GM23338 (cell line): ENCODE measurements at regions not wholly inside any gene's neighbourhood (a gene's known extent, or its start where the extent isn't known, plus 50 kb on each side); places are given as distances from the start of the nearest gene placed in this dataset.

ENCODE experiments used
- ATAC-seq: fragments of 200-7000 bp; cut with Tn5 transposase; 3 replicates; pipeline ENCODE4 v1.9.1; 2020
- DNase-seq: peaks from one replicate; pipeline ENCODE4 v3.0.0-alpha.2; 2015; ENCODE audit warnings: low spot score
- H2AFZ ChIP-seq: fragments of 200-600 bp; sonication (generic); 2 replicates; pipeline ENCODE4 v1.8.0; 2016; ENCODE audit warnings: antibody characterized with exemption, mild to moderate bottlenecking, moderate library complexity
- H3F3A ChIP-seq: fragments of 200-600 bp; sonication (generic); replicated peaks from 2 replicates; pipeline ENCODE4 v1.8.0; 2017; ENCODE audit warnings: antibody characterized with exemption, mixed run types, low read depth
- H3K27ac ChIP-seq: fragments of 200-600 bp; sonication (generic); 2 replicates; pipeline ENCODE4 v1.6.1; 2016; ENCODE audit warnings: low read depth
- H3K27me3 ChIP-seq: fragments of 200-600 bp; sonication (generic); 2 replicates; pipeline ENCODE4 v1.8.0; 2016; ENCODE audit warnings: mild to moderate bottlenecking, mixed run types, moderate library complexity; ENCODE audit not compliant: insufficient read depth
- H3K36me3 ChIP-seq: fragments of 200-600 bp; sonication (generic); 2 replicates; pipeline ENCODE4 v1.8.0; 2016; ENCODE audit warnings: mild to moderate bottlenecking; ENCODE audit not compliant: insufficient read depth
- H3K4me1 ChIP-seq: fragments of 200-600 bp; sonication (generic); 2 replicates; pipeline ENCODE4 v1.8.0; 2016; ENCODE audit warnings: mild to moderate bottlenecking, moderate library complexity; ENCODE audit not compliant: insufficient read depth
- H3K4me2 ChIP-seq: fragments of 200-600 bp; sonication (generic); 2 replicates; pipeline ENCODE4 v1.7.1; 2017; ENCODE audit warnings: mixed run types
- H3K4me3 ChIP-seq: fragments of 200-600 bp; sonication (generic); 2 replicates; pipeline ENCODE4 v1.6.1; 2016; ENCODE audit warnings: mixed run types
- H3K79me2 ChIP-seq: fragments of 200-600 bp; sonication (generic); replicated peaks from 2 replicates; pipeline ENCODE4 v1.8.0; 2017; ENCODE audit warnings: mild to moderate bottlenecking; ENCODE audit not compliant: insufficient read depth
- H3K9me2 ChIP-seq: fragments of 200-600 bp; sonication (generic); 2 replicates; pipeline ENCODE4 v1.8.0; 2017; ENCODE audit not compliant: insufficient read depth
- H4K20me1 ChIP-seq: fragments of 200-600 bp; sonication (generic); replicated peaks from 2 replicates; pipeline ENCODE4 v1.8.0; 2017; ENCODE audit warnings: mild to moderate bottlenecking; ENCODE audit not compliant: insufficient read depth
- H3K27ac Mint-ChIP-seq: 2 replicates; pipeline ENCODE4 v1.8.0; 2020; ENCODE audit warnings: inconsistent platforms, mild to moderate bottlenecking, moderate library complexity, mixed read lengths
- H3K27me3 Mint-ChIP-seq: 3 replicates; pipeline ENCODE4 v1.8.0; 2022; ENCODE audit warnings: low read depth, mild to moderate bottlenecking, moderate library complexity, mixed read lengths, inconsistent platforms; ENCODE audit not compliant: insufficient read depth, poor library complexity
- H3K36me3 Mint-ChIP-seq: 3 replicates; pipeline ENCODE4 v1.8.0; 2021; ENCODE audit warnings: low read depth, mild to moderate bottlenecking, inconsistent platforms, moderate library complexity, mixed read lengths
- H3K4me1 Mint-ChIP-seq: 3 replicates; pipeline ENCODE4 v1.8.0; 2020; ENCODE audit warnings: mild to moderate bottlenecking, inconsistent platforms, mixed read lengths
- H3K4me3 Mint-ChIP-seq: 3 replicates; pipeline ENCODE4 v1.8.0; 2021; ENCODE audit warnings: moderate library complexity, mild to moderate bottlenecking, inconsistent platforms, mixed read lengths
- H3K9me3 Mint-ChIP-seq: 3 replicates; pipeline ENCODE4 v1.8.0; 2020; ENCODE audit warnings: moderate library complexity, mild to moderate bottlenecking, inconsistent platforms, mixed read lengths
- CREB1 ChIP-seq: fragments of 250-450 bp; sonication (Bioruptor Pico); IDR thresholded peaks from 2 replicates; pipeline ENCODE4 v1.5.0; 2020; ENCODE audit warnings: low read depth, mild to moderate bottlenecking, moderate library complexity
- CTCF ChIP-seq, 2 experiments: fragments of 200-600 bp in 1 of 2; sonication (generic) in 1 of 2; conservative IDR thresholded peaks; 2 replicates each; pipeline versions ENCODE4 v1.5.1 to v1.6.1; 2016 to 2017; ENCODE audit warnings: antibody characterized with exemption in 2 of 2, low read depth in 2 of 2, mild to moderate bottlenecking in 2 of 2, moderate library complexity in 1 of 2
- EZH2 ChIP-seq: fragments of 200-600 bp; sonication (generic); IDR thresholded peaks from one replicate; pipeline ENCODE4 v1.8.0; 2017; ENCODE audit warnings: antibody characterized with exemption, mild to moderate bottlenecking, low read depth; ENCODE audit not compliant: unreplicated experiment
- EZH2phosphoT487 ChIP-seq: fragments of 200-600 bp; sonication (generic); IDR thresholded peaks from one replicate; pipeline ENCODE4 v1.8.1; 2018; ENCODE audit warnings: antibody characterized with exemption; ENCODE audit not compliant: unreplicated experiment
- JUNB ChIP-seq: IDR thresholded peaks from one replicate; pipeline ENCODE4 v1.6.1; 2016; ENCODE audit warnings: antibody characterized with exemption; ENCODE audit not compliant: unreplicated experiment
- NANOG ChIP-seq: IDR thresholded peaks from 2 replicates; pipeline ENCODE4 v1.6.1; 2016; ENCODE audit warnings: antibody characterized with exemption, borderline replicate concordance
- ZNF114 ChIP-seq: fragments of 250-450 bp; sonication (Bioruptor Pico); IDR thresholded peaks from 2 replicates; pipeline ENCODE4 v1.5.0; 2020; ENCODE audit warnings: mild to moderate bottlenecking, moderate library complexity
- ZNF331 ChIP-seq: fragments of 250-450 bp; sonication (Bioruptor Pico); IDR thresholded peaks from 2 replicates; pipeline ENCODE4 v1.5.0; 2020; ENCODE audit warnings: low read depth, mild to moderate bottlenecking, moderate library complexity
- TF ChIP-seq, protein P1 (sequence below): IDR thresholded peaks from one replicate; pipeline ENCODE4 v1.6.1; 2018; ENCODE audit warnings: antibody characterized with exemption; ENCODE audit not compliant: unreplicated experiment

DNA sequence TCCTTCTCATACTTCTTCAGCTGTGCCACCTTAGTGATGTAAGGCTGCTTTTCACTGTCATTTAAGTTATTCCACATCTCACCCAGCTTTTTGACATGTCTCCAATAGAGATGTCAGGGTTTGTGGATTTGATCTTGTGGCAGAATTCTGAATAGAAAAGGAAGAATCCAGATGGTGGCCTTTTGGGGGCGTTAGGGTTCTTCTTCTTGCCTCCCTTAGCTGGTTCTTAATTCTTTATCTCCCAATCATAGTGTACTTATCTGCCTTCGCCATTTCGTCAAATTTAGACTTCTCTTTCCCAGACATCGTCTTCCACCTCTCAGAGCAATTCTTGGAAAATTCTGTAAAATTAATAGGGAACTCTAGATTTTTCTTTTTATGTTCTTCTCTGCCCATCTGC, 422.9 kb downstream of the GJA1 start:
- H2AFZ ChIP-seq, result no peak overlapping the region
- no peak overlapping the region for H3K27ac Mint-ChIP-seq
- H3K79me2 ChIP-seq, result no peaks in the 10 kb centered on the region

DNA sequence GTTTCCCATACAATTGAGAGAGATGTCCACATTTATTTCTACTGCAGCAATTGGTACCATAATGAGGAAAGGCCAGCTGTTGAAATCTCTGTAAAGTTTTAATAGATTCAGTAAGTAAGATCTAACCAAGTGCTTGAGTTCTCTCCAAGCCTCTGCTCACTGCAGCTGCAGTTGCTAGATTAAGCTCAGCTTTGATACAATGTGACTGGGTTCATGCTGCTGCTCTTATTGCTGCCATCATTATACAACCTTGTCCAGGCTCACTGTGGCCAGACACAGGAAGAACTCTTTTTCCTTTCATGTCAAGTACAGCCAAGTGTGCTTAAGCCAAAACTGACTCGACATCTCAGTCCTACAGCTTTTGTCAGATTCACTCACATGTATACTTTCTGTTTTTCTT, 423.5 kb downstream of the GJA1 start:
- no peaks in the 10 kb centered on the region for H3K9me2 ChIP-seq
- H3K27ac ChIP-seq, result no peak overlapping the region
- H3K4me2 ChIP-seq, result no peak overlapping the region
- no peaks in the 10 kb centered on the region for H3F3A ChIP-seq
- H3K27ac Mint-ChIP-seq, result no peak overlapping the region
- no peak overlapping the region for H2AFZ ChIP-seq
- peaks cover 7% of the 10 kb centered on the region for H3K4me1 Mint-ChIP-seq
- H3K27me3 Mint-ChIP-seq, result peaks cover 2% of the 10 kb centered on the region
- TF ChIP-seq ZNF114 (CRISPR knock-in tag) (no peak), EZH2 (no peak), ZNF331 (no peak), CTCF (conservative IDR thresholded peaks at IDR 0.05; ENCODE audit: low read depth in 2 of 2) (no peak), EZH2phosphoT487 (no peak), NANOG (no peak), JUNB (no peak), CREB1 (CRISPR knock-in tag) (no peak)
- TF ChIP-seq, protein P1, sequence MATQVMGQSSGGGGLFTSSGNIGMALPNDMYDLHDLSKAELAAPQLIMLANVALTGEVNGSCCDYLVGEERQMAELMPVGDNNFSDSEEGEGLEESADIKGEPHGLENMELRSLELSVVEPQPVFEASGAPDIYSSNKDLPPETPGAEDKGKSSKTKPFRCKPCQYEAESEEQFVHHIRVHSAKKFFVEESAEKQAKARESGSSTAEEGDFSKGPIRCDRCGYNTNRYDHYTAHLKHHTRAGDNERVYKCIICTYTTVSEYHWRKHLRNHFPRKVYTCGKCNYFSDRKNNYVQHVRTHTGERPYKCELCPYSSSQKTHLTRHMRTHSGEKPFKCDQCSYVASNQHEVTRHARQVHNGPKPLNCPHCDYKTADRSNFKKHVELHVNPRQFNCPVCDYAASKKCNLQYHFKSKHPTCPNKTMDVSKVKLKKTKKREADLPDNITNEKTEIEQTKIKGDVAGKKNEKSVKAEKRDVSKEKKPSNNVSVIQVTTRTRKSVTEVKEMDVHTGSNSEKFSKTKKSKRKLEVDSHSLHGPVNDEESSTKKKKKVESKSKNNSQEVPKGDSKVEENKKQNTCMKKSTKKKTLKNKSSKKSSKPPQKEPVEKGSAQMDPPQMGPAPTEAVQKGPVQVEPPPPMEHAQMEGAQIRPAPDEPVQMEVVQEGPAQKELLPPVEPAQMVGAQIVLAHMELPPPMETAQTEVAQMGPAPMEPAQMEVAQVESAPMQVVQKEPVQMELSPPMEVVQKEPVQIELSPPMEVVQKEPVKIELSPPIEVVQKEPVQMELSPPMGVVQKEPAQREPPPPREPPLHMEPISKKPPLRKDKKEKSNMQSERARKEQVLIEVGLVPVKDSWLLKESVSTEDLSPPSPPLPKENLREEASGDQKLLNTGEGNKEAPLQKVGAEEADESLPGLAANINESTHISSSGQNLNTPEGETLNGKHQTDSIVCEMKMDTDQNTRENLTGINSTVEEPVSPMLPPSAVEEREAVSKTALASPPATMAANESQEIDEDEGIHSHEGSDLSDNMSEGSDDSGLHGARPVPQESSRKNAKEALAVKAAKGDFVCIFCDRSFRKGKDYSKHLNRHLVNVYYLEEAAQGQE, result no peak
- DNase-seq (no peak), ATAC-seq (no peak)
- no peaks in the 10 kb centered on the region for H3K27me3 ChIP-seq
- H3K36me3 Mint-ChIP-seq, result peaks cover 6% of the 10 kb centered on the region
- 0 out of 2 replicates have a peak, but pooled peaks cover 3% of the 10 kb centered on the region for H3K36me3 ChIP-seq
- H3K9me3 Mint-ChIP-seq, result peaks cover 6% of the 10 kb centered on the region; the same call in 2 of the 3 replicates
- H3K79me2 ChIP-seq, result no peaks in the 10 kb centered on the region
- no peak overlapping the region for H3K4me3 ChIP-seq
- H3K4me1 ChIP-seq, result peaks cover 4% of the 10 kb centered on the region
- no peak overlapping the region for H3K4me3 Mint-ChIP-seq
- no peaks in the 10 kb centered on the region for H4K20me1 ChIP-seq

More for the DNA sequence above, 422.9 kb downstream of the GJA1 start:
- DNase-seq, result peak; percentile 25
- H3K9me2 ChIP-seq, result no peaks in the 10 kb centered on the region
- H3K36me3 ChIP-seq, result 0 out of 2 replicates have a peak, but pooled peaks cover 3% of the 10 kb centered on the region
- no peak overlapping the region for H3K27ac ChIP-seq
- Mint-ChIP-seq H3K4me3 (no peak overlapping the region), H3K4me1 (peaks cover 12% of the 10 kb centered on the region), H3K27me3 (peaks cover 2% of the 10 kb centered on the region), H3K9me3 (peaks cover 10% of the 10 kb centered on the region; the same call in 1 of the 3 replicates), H3K36me3 (peaks cover 10% of the 10 kb centered on the region)
- H4K20me1 ChIP-seq, result no peaks in the 10 kb centered on the region
- TF ChIP-seq CTCF (conservative IDR thresholded peaks at IDR 0.05; ENCODE audit: low read depth in 2 of 2) (peak; percentile 39 to 53), ZNF331 (no peak)
- H3K27me3 ChIP-seq, result no peaks in the 10 kb centered on the region
- ATAC-seq, result no peak
- H3K4me3 ChIP-seq, result no peak overlapping the region
- no peak overlapping the region for H3K4me2 ChIP-seq
- peaks cover 4% of the 10 kb centered on the region for H3K4me1 ChIP-seq
- H3F3A ChIP-seq, result no peaks in the 10 kb centered on the region
